ENCODE measurements at regions not wholly inside any gene's neighbourhood (a gene's known extent, or its start where the extent isn't known, plus 50 kb on each side); places are given as distances from the start of the nearest gene placed in this dataset.
"Not testable (repeated sequence)": the region's sequence is repeated elsewhere in the genome, so short reads cannot be mapped to it uniquely, and the experiment has no call there.

- no peak for DNase-seq (ENCODE audit: low spot score)
Measured at GRCh38 chr12:116361414-116362223, 84.1 kb upstream of the MED13L start.

GRCh38 chr12:116365114-116365513 lies 87.6 kb upstream of the MED13L start:
- no peak for DNase-seq (ENCODE audit: low spot score)

GRCh38 chr12:116365606-116366455 lies 88.3 kb upstream of the MED13L start:
- no peak for DNase-seq (ENCODE audit: low spot score)

GRCh38 chr12:116366456-116366776 lies 88.9 kb upstream of the MED13L start:
- DNase-seq (ENCODE audit: low spot score), result no peak

GRCh38 chr12:116366824-116367223 lies 89.3 kb upstream of the MED13L start:
- DNase-seq (ENCODE audit: low spot score), result no peak

- no peak for DNase-seq (ENCODE audit: low spot score)
Measured at GRCh38 chr12:116368196-116369194, 91.0 kb upstream of the MED13L start.

- no peak for DNase-seq (ENCODE audit: low spot score)
Measured at GRCh38 chr12:116370004-116370404, 92.5 kb upstream of the MED13L start.

GRCh38 chr12:116370886-116371580 lies 93.5 kb upstream of the MED13L start:
- no peak for DNase-seq (ENCODE audit: low spot score)

GRCh38 chr12:116372815-116373214 lies 95.3 kb upstream of the MED13L start:
- DNase-seq (ENCODE audit: low spot score), result no peak

GRCh38 chr12:116373572-116374206 lies 96.2 kb upstream of the MED13L start:
- DNase-seq (ENCODE audit: low spot score), result no peak

GRCh38 chr12:116374207-116374606 lies 96.7 kb upstream of the MED13L start:
- DNase-seq (ENCODE audit: low spot score), result no peak

- no peak for DNase-seq (ENCODE audit: low spot score)
Measured at GRCh38 chr12:116375278-116375842, 97.9 kb upstream of the MED13L start.

- DNase-seq (ENCODE audit: low spot score), result no peak
Measured at GRCh38 chr12:116376354-116377193, 99.1 kb upstream of the MED13L start.

GRCh38 chr12:116377194-116377571 lies 99.7 kb upstream of the MED13L start:
- not testable (repeated sequence) for DNase-seq (ENCODE audit: low spot score)

- no peak for DNase-seq (ENCODE audit: low spot score)
Measured at GRCh38 chr12:116378002-116378401, 100.5 kb upstream of the MED13L start.

GRCh38 chr12:116380108-116380507 lies 102.6 kb upstream of the MED13L start:
- no peak for DNase-seq (ENCODE audit: low spot score)

GRCh38 chr12:116380740-116381139 lies 103.2 kb upstream of the MED13L start:
- DNase-seq (ENCODE audit: low spot score), result not testable (repeated sequence)

- no peak for DNase-seq (ENCODE audit: low spot score)
Measured at GRCh38 chr12:116381240-116381743, 103.8 kb upstream of the MED13L start.
